ENCODE measurements at regions not wholly inside any gene's neighbourhood (a gene's known extent, or its start where the extent isn't known, plus 50 kb on each side); places are given as distances from the start of the nearest gene placed in this dataset.

DNA sequence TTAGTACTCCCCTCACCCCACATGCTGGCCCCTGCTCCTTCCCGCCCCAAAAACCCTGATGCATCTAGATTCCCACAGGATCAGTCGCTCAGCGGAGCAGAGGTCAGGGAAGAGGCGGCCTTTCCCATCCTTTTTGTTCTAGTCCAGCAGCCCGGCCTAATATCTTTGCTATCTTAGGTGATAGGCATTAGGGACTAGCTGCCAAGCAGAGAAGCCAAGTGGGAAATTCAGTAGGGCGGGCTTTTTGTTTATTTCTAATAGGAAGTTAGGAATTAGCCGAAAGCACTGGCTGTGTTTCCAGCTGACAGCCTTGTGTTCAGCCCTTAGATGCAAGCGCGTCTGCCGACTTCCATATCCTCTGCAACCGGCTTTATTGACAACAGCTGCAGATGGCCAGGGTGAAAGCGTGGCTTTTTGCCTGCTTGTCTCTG, 59.0 kb upstream of the BCAR3 start:
- H3K27ac Mint-ChIP-seq: no peak overlapping the region
- intact Hi-C loops (cut with micrococcal nuclease): no loop called here
- CTCF ChIA-PET: no interaction called here
- POLR2A ChIA-PET: interaction anchor here (0.5 kb wide), 1 partner anchor 9 kb away, joined by 5 read pairs; no protein-coding TSS in a partner anchor
- no peaks in the 10 kb centered on the region for H3K36me3 Mint-ChIP-seq (ENCODE audit: low read depth)
- no peaks in the 10 kb centered on the region for H3K9me3 Mint-ChIP-seq
- ATAC-seq (ENCODE audit: low read depth) (no peak), DNase-seq (no peak)
- H3K27me3 Mint-ChIP-seq: no peaks in the 10 kb centered on the region
- H3K4me3 Mint-ChIP-seq: no peak overlapping the region
- peaks cover 17% of the 10 kb centered on the region for H3K4me1 Mint-ChIP-seq
- TF ChIP-seq, protein P1, sequence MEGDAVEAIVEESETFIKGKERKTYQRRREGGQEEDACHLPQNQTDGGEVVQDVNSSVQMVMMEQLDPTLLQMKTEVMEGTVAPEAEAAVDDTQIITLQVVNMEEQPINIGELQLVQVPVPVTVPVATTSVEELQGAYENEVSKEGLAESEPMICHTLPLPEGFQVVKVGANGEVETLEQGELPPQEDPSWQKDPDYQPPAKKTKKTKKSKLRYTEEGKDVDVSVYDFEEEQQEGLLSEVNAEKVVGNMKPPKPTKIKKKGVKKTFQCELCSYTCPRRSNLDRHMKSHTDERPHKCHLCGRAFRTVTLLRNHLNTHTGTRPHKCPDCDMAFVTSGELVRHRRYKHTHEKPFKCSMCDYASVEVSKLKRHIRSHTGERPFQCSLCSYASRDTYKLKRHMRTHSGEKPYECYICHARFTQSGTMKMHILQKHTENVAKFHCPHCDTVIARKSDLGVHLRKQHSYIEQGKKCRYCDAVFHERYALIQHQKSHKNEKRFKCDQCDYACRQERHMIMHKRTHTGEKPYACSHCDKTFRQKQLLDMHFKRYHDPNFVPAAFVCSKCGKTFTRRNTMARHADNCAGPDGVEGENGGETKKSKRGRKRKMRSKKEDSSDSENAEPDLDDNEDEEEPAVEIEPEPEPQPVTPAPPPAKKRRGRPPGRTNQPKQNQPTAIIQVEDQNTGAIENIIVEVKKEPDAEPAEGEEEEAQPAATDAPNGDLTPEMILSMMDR (IDR thresholded peaks at IDR 0.05): no peak

DNA sequence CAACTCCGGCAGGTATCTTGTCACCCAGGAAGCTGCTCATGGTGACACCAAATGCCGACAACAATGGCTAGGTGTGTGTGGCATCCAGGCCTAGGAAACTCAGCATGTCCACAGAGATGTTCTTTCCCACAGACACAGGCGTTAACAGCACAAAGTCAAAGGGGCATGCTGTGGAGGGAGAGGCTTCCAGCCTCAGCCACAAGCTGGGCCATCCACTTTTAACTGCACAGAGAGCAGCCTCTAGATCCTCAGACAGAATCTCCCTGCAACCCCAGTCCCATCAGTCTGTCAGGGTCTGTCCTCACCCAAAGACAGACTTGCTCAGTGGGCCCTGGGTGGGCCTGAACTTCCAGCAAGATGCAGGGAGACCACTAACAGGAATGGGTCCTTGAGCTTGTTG, 58.5 kb upstream of the BCAR3 start:
- ChIA-PET CTCF (no interaction called here), POLR2A (interaction anchor here (0.5 kb wide), 1 partner anchor 9 kb away, joined by 5 read pairs; no protein-coding TSS in a partner anchor)
- Mint-ChIP-seq H3K27me3 (no peaks in the 10 kb centered on the region), H3K27ac (no peak overlapping the region), H3K4me3 (no peak overlapping the region), H3K4me1 (peaks cover 13% of the 10 kb centered on the region), H3K9me3 (no peaks in the 10 kb centered on the region), H3K36me3 (ENCODE audit: low read depth) (no peaks in the 10 kb centered on the region)
- ATAC-seq (ENCODE audit: low read depth): no peak
- TF ChIP-seq, protein P1 (IDR thresholded peaks at IDR 0.05): no peak
- intact Hi-C loops (cut with micrococcal nuclease): no loop called here
- no peak for DNase-seq

DNA sequence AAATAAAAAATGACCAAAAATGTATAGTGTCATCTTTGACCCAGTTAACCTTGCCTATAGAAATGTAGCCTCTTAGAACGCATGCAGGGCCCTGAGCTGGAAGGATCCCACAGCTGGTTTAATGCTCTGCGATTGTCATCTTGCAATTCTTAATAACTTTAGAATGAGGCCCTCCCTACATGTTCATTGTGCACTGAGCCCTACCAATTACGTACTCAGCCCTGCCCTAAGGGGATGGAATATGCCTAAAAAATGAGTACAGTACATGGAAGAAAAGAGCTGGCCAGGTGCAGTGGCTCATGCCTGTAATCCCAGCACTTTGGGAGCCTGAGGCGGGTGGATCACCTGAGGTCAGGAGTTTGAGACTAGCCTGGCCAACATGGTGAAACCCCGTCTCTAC, 57.8 kb upstream of the BCAR3 start:
- no peak overlapping the region for H3K4me3 Mint-ChIP-seq
- ATAC-seq (ENCODE audit: low read depth): no peak

DNA sequence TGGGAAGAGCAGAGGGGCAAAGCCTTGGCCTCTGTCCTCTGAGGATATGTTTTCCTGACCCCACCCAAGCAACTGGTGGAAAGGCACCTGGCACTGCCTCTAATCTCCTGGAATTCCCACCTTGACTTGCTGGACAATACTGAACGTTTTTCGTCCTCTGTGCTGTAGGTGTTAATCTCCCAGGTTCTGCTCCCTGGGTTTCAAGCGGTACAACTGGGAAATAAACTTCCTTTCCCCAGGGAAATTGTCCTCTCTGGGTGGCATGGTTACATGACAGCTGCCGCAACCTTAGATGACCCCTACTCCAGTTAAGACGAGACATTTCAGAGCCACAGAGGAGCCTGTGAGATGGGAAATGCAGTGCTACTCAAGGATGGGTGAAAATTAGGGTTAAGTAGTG, 57.3 kb upstream of the BCAR3 start:
- Mint-ChIP-seq H3K36me3 (ENCODE audit: low read depth) (no peaks in the 10 kb centered on the region), H3K4me1 (peaks cover under 1% of the 10 kb centered on the region), H3K4me3 (no peak overlapping the region), H3K27ac (no peak overlapping the region), H3K9me3 (no peaks in the 10 kb centered on the region), H3K27me3 (no peaks in the 10 kb centered on the region)
- intact Hi-C loops (cut with micrococcal nuclease): no loop called here
- TF ChIP-seq, protein P1 (IDR thresholded peaks at IDR 0.05): no peak
- CTCF ChIA-PET: interaction anchor here (1.0 kb wide), 1 partner anchor 108 kb away, joined by 3 read pairs; no protein-coding TSS in a partner anchor
- POLR2A ChIA-PET: interaction anchor here (1.1 kb wide), 1 partner anchor 11 kb away, joined by 5 read pairs; no protein-coding TSS in a partner anchor
- DNase-seq: no peak
- no peak for ATAC-seq (ENCODE audit: low read depth)

More for the DNA sequence above, 57.8 kb upstream of the BCAR3 start:
- Mint-ChIP-seq H3K4me1 (peaks cover 6% of the 10 kb centered on the region), H3K27ac (no peak overlapping the region), H3K36me3 (ENCODE audit: low read depth) (no peaks in the 10 kb centered on the region), H3K27me3 (no peaks in the 10 kb centered on the region), H3K9me3 (no peaks in the 10 kb centered on the region)
- TF ChIP-seq, protein P1 (IDR thresholded peaks at IDR 0.05): no peak
- intact Hi-C loops (cut with micrococcal nuclease): no loop called here
- no peak for DNase-seq
- POLR2A ChIA-PET: no interaction called here
- CTCF ChIA-PET: no interaction called here

DNA sequence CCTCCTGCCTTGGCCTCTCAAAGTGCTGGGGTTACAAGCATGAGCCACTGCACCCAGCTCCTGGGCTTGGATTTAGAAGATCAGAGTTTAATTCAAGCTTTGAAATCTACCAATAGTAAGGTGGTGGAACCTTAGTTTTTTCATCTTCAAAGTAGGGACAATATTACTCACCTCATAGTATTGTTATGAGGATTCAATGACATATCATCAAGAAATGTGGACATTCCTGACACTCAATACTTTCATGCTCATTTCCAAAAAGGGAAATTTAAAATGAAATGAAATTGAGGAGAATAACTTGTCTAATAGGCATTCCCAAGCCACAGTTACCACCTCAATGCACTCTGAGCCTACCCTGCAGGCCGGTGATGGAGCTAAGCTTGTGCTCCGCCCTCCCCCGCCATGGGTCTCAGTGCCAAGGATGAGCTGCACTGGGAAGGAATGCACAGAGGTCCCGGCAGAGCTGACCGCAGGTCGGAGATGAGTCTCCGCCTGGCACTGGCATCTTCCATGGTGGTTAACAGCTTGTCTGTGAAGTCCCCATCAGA, 56.5 kb upstream of the BCAR3 start:
- ChIA-PET CTCF (interaction anchor here (1.0 kb wide), 1 partner anchor 107 kb away, joined by 3 read pairs; no protein-coding TSS in a partner anchor), POLR2A (interaction anchor here (1.1 kb wide), 1 partner anchor 12 kb away, joined by 5 read pairs; no protein-coding TSS in a partner anchor)
- DNase-seq: no peak
- H3K36me3 Mint-ChIP-seq (ENCODE audit: low read depth): no peaks in the 10 kb centered on the region
- TF ChIP-seq, protein P1 (IDR thresholded peaks at IDR 0.05): no peak
- no peak overlapping the region for H3K27ac Mint-ChIP-seq
- no peaks in the 10 kb centered on the region for H3K27me3 Mint-ChIP-seq
- no peaks in the 10 kb centered on the region for H3K4me1 Mint-ChIP-seq
- no peak overlapping the region for H3K4me3 Mint-ChIP-seq
- no peak for ATAC-seq (ENCODE audit: low read depth)
- intact Hi-C loops (cut with micrococcal nuclease): no loop called here
- no peaks in the 10 kb centered on the region for H3K9me3 Mint-ChIP-seq

All from activated B cell treated with CpG ODN at 0.5 μM for 24 hours (primary cell).